NCI-H345 (cell line): ENCODE measurements at regions not wholly inside any gene's neighbourhood (a gene's known extent, or its start where the extent isn't known, plus 50 kb on each side); places are given as distances from the start of the nearest gene placed in this dataset.
"Not testable (repeated sequence)": the region's sequence is repeated elsewhere in the genome, so short reads cannot be mapped to it uniquely, and the experiment has no call there.

Experiments
- DNase-seq: peaks from one replicate; lab custom pipeline; 2025; lab: John Stamatoyannopoulos, UW

GRCh38 chr3:67064105-67064504 lies 66.0 kb downstream of the KBTBD8 start:
- no peak for DNase-seq

GRCh38 chr3:67067251-67067650 lies 69.1 kb downstream of the KBTBD8 start:
- DNase-seq: no peak

- DNase-seq: not testable (repeated sequence)
Measured at GRCh38 chr3:67072640-67073039, 74.5 kb downstream of the KBTBD8 start.

GRCh38 chr3:67073812-67074211 lies 75.7 kb downstream of the KBTBD8 start:
- no peak for DNase-seq

GRCh38 chr3:67075295-67075694 lies 77.2 kb downstream of the KBTBD8 start:
- no peak for DNase-seq

- no peak for DNase-seq
Measured at GRCh38 chr3:67076607-67077006, 78.5 kb downstream of the KBTBD8 start.

- no peak for DNase-seq
Measured at GRCh38 chr3:67077656-67078055, 79.5 kb downstream of the KBTBD8 start.

- no peak for DNase-seq
Measured at GRCh38 chr3:67082533-67083024, 84.5 kb downstream of the KBTBD8 start.

- DNase-seq: no peak
Measured at GRCh38 chr3:67083277-67083676, 85.2 kb downstream of the KBTBD8 start.

- no peak for DNase-seq
Measured at GRCh38 chr3:67087788-67088187, 89.7 kb downstream of the KBTBD8 start.

- DNase-seq: no peak
Measured at GRCh38 chr3:67090474-67090873, 92.4 kb downstream of the KBTBD8 start.

GRCh38 chr3:67093305-67093704 lies 95.2 kb downstream of the KBTBD8 start:
- DNase-seq: no peak

- DNase-seq: no peak
Measured at GRCh38 chr3:67094167-67094566, 96.1 kb downstream of the KBTBD8 start.

GRCh38 chr3:67094774-67095173 lies 96.7 kb downstream of the KBTBD8 start:
- no peak for DNase-seq

GRCh38 chr3:67104388-67104787 lies 106.3 kb downstream of the KBTBD8 start:
- no peak for DNase-seq

GRCh38 chr3:67106874-67107273 lies 108.8 kb downstream of the KBTBD8 start:
- DNase-seq: no peak

- no peak for DNase-seq
Measured at GRCh38 chr3:67109651-67110204, 111.6 kb downstream of the KBTBD8 start.

GRCh38 chr3:67113802-67114407 lies 115.8 kb downstream of the KBTBD8 start:
- DNase-seq: peak; percentile 54

GRCh38 chr3:67118122-67118521 lies 120.0 kb downstream of the KBTBD8 start:
- DNase-seq: no peak

- DNase-seq: no peak
Measured at GRCh38 chr3:67118635-67119034, 120.5 kb downstream of the KBTBD8 start.

GRCh38 chr3:67123914-67124313 lies 125.8 kb downstream of the KBTBD8 start:
- DNase-seq: no peak

- no peak for DNase-seq
Measured at GRCh38 chr3:67127254-67127653, 129.1 kb downstream of the KBTBD8 start.

GRCh38 chr3:67142432-67142831 lies 144.3 kb downstream of the KBTBD8 start:
- no peak for DNase-seq

GRCh38 chr3:67145738-67146137 lies 147.6 kb downstream of the KBTBD8 start:
- no peak for DNase-seq
